Bone marrow (tissue), 2 donors: ENCODE measurements at regions not wholly inside any gene's neighbourhood (a gene's known extent, or its start where the extent isn't known, plus 50 kb on each side); places are given as distances from the start of the nearest gene placed in this dataset.

Experiments
- DNase-seq, 2 donors: peaks; one replicate each; lab custom pipeline; 2025; lab: John Stamatoyannopoulos, UW

DNA sequence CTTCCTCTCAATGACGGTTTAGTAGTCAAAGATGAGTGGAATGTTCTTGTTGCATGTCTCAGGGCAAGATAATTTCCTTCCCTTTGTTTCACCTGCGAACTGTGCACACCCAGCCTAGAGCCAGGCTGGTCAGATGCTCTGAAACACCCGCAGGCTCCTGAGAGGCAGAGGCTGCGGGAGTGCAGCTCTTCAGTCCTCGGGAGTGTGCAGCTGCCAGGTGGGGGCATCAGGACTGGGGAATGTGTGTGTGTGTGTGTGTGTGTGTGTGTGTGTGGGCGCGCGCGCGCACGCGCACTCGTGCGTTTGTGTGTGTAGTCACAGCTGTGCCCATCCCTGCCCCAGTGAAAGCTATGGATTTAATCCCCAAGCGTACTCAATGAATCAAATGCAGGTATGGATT, 136.2 kb upstream of the NTM start:
- no peak for DNase-seq

DNA sequence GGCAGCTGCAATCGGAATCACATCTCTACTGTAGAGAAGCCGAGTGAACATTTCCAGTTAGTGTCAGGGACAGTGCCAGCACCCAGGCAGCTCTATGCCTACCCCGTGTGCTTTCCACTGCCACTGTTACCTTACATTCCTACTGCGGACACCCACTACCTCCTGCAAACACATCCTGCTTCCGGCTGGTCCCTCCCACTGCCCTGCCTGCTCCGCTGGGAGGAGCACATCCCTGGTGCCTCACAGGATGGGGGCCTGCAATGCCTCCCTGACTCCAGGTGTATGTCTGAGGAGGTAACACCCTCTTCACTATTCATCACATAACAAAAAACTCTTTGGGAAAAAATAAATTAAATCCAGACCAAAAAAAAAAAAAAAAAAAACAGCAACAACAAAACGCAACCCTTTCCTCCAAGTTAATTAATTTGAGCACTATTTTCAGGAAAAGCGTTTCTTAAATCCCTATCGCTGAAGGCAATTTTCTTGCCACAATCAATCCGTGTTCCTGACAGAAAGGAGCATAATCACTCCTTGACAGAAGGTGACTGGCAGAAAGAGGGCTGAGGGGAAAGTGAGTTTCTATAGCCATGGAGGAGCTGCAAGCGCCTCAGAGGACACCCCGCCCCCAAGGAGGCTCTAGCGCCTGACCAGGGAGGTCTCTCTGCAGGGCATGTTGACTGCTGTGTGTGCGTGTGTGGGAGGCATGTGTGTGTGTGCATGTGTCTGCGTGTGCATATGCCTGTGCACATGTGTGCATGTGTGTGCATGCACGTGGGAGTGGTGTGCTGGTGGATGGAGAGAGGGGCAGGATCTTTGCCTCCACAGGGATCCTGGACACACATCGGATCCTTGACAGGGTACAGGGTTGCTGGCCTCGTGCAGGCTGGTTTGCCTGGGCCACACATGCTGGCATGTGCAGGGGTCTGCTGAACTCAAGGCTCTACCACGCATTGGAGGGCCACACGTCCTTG, 134.8 kb upstream of the NTM start:
- no peak for DNase-seq

DNA sequence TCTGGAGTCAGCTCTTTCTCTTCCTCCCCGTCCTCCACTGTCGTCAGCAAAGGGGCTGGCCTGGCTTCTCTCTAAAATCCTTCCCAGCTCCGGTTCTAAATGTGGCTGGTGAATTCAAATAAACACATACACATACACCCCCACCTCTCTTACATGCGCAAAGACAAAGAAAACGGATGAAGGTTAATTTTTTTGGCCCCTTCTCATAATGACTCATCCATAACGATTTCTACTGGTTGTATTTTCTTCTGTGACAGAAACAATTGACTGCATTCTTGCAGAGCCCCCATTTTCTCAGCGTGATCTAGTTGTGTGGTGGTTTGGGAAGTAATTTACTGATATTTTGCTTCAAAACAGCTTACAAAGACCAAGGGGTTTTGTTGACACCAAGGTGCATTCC, 130.0 kb upstream of the NTM start:
- no peak for DNase-seq

DNA sequence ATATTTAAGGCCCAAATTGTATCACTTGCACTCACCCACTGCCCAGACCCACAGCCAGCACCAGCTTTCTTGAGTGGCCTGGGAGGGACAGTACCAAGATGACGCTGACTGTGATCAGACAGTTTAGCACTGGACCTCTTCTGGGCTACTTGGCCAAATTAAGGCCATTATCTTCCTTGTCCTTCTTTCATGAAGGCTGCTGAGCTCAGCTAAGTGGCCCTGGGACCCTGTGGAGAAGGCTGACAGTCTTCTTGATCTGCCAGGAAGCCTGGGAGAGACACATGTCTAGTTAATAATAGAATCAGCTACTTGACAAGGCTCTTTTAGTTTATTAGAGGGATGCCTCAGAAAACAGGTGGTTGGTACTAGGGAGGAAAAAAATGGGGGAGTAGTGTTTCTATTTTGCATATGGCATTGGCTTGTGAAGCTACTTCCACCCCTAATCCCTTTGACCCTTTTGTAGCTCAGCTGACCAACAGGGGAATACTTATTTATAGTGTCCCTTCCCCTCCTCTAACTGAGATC, 127.9 kb upstream of the NTM start:
- no peak for DNase-seq

DNA sequence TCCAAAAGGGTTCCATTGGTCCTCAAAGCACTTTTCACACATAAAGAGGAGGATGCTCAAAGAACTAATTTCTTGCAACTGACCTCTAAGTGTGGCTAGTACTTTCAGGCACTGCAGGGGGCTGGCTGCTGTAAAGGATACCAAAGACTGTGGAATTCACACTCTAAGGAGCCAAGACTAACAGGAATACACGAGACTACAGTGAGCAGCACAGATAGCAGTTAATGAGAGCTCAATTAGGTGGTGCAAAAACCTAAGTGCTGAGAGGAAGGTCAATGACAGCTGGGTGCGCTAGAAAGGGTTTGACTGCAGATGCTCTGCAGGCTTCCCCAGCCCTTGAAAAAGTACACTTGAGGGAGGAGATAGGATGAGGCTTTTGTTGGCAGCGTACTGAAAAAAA, 124.3 kb upstream of the NTM start:
- DNase-seq, result no peak

DNA sequence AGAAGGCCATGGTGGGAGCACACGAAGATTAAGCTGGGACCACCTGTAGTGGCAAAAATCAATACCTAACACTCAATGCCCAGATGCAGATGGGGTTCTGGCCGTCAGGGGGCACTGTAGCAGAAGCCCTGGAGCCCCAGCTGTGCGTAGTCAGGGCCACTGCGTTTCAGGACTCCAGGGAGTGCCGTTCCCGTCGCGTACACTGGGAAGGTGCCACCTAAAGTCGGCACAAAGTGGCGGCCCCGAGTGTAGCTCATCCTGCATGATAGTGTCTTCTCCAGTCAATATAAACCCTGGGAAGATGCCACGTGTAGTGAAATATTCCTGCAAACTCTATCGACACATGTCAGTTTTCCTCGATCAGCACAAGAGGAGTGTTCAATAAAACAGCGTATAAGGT, 123.8 kb upstream of the NTM start:
- DNase-seq, result no peak

DNA sequence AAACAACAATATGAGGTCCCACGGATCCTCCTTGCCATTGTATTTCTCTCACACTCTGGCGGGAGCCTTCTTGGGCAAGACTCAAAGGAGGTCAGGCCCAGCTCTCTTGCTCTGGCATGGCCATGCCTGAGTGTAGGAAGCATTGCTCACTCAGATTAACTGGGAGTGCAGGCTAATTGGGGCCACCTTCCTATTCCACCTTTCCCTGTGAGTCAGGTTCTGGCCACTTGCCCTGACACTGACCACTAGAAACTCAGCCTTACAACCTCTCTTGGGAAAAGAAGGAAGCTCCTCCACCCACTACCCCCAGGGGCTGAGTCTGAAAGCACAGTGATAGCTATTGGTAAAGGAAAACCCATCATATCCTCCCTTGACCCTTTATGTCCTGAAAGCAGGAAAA, 121.8 kb upstream of the NTM start:
- no peak for DNase-seq

DNA sequence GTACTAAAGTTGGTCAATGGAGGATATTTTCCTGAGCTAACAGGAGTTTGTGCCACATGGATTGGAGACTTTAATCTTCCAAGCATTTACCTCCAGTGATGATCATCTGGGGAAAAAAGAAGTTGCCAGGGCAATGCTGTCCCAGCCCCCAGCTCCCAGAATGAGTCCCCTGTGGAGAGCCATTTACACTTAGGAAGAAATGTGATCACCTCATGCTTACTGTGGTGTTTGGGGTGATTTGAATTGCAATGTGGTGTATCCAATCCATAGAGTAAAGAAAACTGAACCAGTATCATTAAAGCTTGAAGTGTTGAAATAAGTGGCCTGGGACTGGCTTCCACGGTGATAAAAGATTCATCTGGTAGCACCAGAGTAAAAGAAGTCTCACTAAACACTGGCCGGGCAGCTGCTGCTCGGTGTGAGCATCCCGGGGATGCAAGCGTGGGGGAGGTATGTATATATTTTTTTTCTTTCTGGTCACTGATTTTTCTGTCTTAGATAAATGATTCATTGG, 117.2 kb upstream of the NTM start:
- no peak for DNase-seq

DNA sequence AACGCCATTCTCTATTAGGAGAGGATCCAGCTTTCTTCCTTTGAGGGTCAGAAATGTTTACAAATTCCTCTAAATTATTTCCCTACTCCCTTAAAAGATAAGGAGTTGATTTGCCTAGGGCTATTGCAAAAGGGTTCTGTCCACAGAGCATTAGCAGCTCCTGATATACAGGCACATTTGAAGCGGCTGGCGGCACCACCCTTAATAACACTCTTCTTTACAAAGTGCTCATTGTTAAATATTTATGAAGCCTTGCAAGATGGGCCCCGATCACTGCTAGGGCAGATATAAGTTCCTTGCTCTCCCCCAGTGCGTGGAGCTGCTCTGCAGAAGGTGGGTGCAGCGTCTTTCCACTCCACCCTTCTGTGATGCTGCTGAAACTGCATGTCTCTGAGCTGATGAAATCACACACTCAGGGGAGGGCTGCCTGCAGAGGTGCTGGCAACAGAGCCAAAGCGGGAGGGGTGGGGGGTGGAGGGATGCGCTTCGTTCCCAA, 116.7 kb upstream of the NTM start:
- DNase-seq, result no peak

DNA sequence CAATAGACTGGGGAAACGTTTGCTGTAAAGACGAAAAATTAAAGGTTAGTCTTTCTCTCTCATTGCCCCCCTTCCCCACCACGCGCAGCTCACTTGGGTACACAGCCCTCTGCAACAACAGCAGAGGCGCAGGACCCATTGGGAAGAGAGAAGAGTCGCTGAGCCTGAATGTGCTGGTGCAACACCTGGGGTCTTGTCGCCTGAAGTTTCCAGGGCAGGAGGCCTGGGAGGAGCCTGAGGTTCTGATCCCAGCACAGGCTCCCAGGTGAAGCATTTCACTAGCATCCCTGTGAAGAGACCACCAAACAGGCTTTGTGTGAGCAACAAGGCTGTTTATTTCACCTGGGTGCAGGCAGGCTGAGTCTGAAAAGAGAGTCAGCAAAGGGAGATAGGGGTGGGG, 116.2 kb upstream of the NTM start:
- no peak for DNase-seq

DNA sequence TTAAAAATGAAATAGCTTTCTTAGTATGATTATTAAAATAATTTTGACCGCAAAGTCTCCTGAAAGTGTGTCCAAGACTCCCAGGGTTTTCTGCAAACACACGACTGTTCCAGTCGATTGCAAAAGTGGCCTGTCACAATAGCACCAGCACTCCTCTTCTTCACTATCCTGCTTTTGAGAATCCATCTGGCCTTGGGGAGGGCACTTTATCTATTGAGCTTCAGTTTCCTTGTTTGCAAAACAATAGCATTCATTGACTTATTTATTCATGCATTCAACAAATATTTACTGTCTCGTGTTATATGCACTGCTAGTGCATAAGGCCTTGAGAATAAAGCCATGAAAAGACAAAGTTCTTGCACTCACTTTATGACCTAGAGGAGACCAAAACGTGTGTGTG, 96.2 kb upstream of the NTM start:
- no peak for DNase-seq

DNA sequence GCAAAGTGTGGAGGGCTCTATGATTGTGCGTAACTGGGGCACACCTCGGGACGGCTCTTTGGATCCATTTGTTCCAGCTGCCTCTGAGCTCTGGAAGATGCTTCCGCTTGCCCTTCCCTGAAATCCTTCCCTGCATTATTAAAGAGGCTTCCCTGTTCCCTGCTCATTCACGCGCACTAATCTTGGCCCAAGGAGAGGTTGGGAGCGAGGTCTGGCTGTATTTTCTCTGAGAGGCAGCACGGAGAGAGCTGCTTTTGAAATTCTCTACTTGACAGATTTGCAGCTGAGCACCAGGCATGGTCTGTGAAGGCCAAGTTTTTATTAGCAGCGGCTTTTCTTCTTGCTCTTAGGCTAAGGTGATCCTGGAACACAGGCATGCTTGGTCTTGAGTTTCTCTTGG, 94.8 kb upstream of the NTM start:
- no peak for DNase-seq

DNA sequence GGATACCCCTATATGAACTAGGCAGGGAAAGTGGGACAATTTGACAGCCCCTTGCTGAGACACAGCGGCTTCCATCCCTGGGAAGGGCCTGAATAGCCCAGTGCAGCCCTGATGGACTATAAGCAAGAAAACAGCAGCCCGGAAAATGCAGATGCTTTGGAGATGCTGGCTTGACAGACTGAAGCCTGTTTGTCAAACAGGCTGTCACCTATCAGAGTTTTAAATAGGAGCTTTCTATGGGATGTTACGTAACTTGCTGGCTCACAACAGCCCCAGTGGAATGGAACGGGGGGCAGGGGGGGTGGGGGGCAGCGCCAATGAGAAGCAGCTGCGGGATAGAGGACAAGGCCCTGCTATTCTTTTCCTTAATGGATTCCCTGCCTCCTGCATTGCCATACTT, 91.9 kb upstream of the NTM start:
- DNase-seq, result no peak

DNA sequence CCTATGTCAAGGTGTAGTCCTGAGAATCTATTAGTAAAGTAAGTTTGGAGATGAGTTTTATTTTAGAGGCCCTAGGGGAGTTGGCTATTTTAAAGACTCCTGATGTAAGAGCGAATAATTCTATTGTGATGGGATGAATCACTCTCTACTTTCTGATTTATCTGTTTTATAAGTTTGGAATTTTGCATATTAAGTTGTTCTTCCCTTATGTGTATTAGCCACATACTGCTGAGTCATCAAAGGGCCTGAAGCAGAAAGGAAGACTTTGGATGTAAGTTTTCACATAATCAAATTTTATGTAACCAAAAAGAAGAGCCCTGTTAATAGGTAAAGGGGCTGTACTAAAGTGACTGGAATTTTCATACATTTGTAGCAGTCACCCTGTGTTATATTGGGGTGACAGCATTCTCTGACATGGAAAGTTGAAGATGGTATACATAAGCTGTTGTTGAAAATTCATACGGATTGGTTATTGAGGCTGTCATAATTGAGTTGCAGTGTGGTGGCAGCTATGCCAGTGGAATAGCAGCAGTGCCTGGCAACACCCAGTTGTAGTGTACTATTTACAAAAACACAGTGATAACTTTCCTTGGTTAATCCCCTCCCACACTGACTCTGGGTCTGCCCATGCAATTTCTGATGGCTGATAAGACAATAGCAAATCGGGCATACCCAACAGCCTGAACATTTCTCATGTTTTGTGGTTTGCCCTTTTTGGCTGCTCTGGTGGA, 90.6 kb upstream of the NTM start:
- no peak for DNase-seq

DNA sequence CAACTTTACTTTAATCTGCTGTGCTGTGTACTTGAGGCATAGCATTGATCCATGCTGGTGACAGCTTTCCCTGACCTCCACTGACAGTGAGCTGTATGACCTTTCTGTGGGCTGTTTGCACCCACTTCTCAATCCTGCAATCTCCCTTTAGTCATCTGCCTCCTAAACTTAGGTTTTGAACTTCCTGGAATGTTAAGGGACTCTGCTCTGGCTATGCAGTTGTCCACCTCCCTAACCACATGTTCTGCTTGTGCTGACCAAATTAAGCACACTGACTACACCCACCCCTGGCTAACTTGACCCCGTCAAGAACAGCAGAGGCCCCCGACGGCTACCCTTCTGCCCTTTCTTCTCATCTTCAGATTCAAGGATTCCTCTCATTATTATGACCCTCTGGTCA, 89.1 kb upstream of the NTM start:
- no peak for DNase-seq

DNA sequence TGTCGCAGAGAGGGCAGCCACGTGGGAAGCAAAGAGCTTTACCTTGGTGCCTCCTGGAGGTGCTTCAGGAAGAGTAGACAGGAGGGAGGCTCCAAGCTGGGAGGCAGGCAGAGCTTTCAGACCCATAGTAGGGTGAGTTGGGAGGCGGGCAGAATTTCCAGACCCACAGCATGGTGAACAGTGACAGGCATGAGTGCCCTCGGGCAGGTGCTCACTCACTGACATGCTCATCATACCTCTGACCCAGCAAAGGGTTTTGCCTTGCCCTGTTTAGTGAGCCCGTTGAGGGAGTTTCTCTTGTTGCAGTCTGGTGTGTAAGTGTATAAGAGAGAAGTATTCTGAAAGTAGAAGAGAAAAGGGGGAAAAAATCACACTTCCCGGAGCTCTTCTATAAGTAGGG, 86.4 kb upstream of the NTM start:
- no peak for DNase-seq

DNA sequence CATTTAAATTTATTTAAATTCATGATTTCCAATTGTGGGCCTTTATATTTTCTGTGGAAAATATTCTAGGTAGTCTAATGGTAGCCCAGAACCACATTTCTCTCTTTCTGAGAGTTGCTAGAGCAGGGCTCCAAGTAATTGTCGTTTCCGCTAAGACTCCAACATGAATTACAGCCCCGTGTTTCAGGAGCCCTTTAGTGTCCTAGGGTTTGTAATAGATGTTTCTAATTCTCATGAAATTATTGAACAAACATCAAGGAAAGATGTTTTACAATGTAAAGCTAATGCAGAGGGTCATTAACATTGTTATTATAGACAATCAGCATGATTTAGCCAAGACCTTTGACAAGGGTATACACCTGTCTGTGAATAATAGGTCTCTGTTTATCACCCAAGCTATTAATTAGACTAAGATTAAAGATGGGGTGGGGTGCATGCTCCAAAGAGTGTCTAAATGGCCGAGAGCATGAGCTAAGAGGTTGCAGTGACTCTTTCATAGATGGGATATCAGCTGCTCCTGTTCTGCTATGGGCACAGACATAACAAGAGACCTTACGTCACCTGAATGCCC, 81.8 kb upstream of the NTM start:
- no peak for DNase-seq

DNA sequence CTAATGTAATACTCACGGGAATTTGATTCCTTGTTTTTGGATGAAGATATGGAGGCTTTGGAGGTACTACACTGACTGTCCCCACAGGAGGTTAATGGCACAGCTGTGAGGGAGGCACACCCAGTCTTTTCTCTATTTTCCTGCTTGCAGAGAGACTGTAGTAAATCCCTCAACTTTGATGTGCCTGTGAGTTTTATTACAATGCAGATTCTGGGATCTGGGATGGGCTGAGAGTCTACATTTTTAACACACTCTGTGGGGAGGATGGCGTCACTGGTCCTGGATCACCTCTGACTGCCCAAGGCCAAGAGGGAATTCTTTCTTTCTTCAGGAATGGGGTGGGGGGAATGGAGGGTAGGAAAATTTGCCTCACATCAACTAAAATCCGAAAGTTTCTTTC, 80.2 kb upstream of the NTM start:
- no peak for DNase-seq

DNA sequence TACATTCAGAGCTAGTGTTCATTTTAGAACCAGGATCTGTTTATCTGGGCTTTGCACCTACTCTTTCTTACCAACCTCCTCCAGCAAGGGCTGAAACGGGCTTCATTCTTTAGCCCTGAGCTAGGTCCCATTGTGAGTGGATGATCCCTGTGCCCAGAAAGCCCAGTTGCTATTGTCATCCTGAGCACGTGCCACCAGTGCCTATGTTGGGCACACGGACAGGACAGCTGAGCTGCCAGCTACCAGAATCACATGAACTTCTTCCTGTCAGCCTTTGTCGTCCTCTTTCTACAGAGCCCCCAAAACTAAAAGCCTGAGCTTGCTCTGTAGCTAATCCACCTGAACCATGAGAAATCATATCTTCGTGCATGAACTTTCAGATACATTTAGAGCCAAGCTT, 74.4 kb upstream of the NTM start:
- DNase-seq, result no peak

DNA sequence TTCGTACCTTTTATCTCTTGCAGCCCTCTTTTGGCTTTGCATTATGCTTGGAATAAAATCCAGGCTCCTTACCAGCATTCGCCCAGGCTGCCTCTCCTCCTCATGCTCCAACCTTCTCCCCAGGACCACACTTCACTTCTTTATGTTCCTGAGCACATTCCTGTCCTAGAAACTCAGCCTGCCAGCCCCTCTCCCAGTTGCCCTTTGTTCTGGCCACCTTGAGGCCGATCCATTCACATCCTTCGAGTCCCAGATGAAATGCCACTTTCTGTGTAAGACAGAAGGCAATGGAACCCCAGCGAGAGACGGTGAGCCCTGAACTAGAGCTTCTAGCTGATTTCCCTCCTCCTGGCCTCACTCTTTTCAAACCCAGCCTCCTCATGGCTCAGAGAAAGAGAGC, 73.0 kb upstream of the NTM start:
- DNase-seq, result no peak

DNA sequence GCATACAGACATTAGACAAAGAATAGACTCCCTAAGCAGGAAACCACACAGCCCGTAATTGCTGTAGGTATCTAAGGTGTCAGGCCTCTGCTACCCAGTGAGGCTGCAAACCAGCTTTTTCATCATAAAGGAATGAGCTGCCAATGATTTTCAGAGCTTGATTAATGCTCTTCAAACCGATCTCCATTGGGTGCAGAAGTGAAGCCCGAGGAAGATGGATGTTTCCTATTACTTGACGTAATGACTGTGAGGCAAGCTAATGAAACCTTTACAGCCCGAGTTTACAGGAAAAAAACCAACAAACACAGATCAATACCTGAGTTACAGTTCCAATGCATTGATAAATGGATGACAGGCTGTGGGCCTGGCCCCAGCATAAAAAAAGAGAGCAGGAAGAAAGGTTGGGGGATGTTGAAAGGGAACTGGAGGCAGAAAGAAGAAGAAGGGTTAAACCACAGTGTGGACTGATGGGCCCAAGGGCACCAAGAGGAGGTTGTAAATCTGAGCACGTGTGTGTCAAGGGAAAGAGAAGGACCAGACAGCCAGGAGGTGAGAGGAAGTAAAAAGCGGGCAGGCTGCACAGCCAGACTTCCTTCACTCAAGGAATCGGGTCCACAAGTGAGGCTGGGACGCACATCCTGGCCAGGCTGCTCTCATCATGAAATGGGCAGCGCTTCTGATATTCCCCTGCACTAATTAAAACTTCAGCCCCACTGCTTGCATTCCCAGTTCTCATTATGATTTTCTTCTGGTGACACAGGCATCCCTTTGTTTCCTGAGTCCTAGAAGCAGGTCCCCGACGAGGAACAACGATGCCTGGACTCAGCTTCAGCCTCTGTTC, 70.6 kb upstream of the NTM start:
- no peak for DNase-seq

DNA sequence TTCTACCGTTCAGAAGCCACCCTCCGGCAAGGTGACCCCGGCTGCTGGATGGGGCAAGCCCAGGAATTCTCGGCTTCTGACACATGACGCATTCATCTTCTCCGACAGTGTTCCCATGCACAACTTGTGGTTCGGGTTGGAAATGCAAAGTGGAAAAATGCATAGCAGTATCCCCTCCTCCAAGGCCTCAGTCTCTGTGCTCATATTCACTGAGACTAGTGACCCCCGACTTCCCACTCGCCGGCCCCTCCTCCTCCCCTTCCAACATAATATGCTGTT, 70.0 kb upstream of the NTM start:
- no peak for DNase-seq
